Mesendoderm (in vitro differentiated cells): ENCODE measurements at regions not wholly inside any gene's neighbourhood (a gene's known extent, or its start where the extent isn't known, plus 50 kb on each side); places are given as distances from the start of the nearest gene placed in this dataset.

ENCODE experiments used
- DNase-seq: peaks from one replicate; pipeline ENCODE4 v3.0.0; 2013
- H2AK5ac ChIP-seq: 2 replicates; pipeline ENCODE4 v1.6.1; 2013; ENCODE audit warnings: low read length, inconsistent platforms
- H2BK120ac ChIP-seq: 2 replicates; pipeline ENCODE4 v1.6.1; 2013; ENCODE audit warnings: low read depth, mild to moderate bottlenecking, low read length, moderate library complexity, mixed read lengths
- H2BK15ac ChIP-seq: replicated peaks from 2 replicates; pipeline ENCODE4 v1.6.1; 2013; ENCODE audit warnings: low read depth, mild to moderate bottlenecking, moderate library complexity
- H2BK5ac ChIP-seq: 2 replicates; pipeline ENCODE4 v1.6.1; 2013; ENCODE audit warnings: low read length, inconsistent platforms
- H3K18ac ChIP-seq: 2 replicates; pipeline ENCODE4 v1.6.1; 2013; ENCODE audit warnings: mild to moderate bottlenecking, low read length, mixed read lengths
- H3K23ac ChIP-seq: one replicate; pipeline ENCODE4 v1.6.1; 2013; ENCODE audit warnings: low read length
- H3K27ac ChIP-seq: 2 replicates; pipeline ENCODE4 v1.5.1; 2013; ENCODE audit warnings: low read depth, mild to moderate bottlenecking, inconsistent platforms, low read length, moderate library complexity
- H3K27me3 ChIP-seq: 2 replicates; pipeline ENCODE4 v1.6.1; 2013; ENCODE audit warnings: low read length, control low read depth, mild to moderate bottlenecking, inconsistent platforms; ENCODE audit not compliant: insufficient read depth, poor library complexity
- H3K36me3 ChIP-seq: 2 replicates; pipeline ENCODE4 v1.6.1; 2013; ENCODE audit warnings: low read length, inconsistent platforms; ENCODE audit not compliant: control insufficient read depth, insufficient read depth
- H3K4ac ChIP-seq: one replicate; pipeline ENCODE4 v1.6.1; 2013; ENCODE audit warnings: low read depth, mild to moderate bottlenecking, low read length, moderate library complexity
- H3K4me1 ChIP-seq: 2 replicates; pipeline ENCODE4 v1.6.1; 2013; ENCODE audit warnings: low read depth, low read length, inconsistent platforms; ENCODE audit not compliant: control insufficient read depth
- H3K4me2 ChIP-seq: 2 replicates; pipeline ENCODE4 v1.6.1; 2013; ENCODE audit warnings: low read length
- H3K4me3 ChIP-seq: 2 replicates; pipeline ENCODE4 v1.5.1; 2013; ENCODE audit warnings: mild to moderate bottlenecking, low read length
- H3K56ac ChIP-seq: one replicate; pipeline ENCODE4 v1.6.1; 2013; ENCODE audit warnings: low read length
- H3K79me1 ChIP-seq: 2 replicates; pipeline ENCODE4 v1.6.1; 2013; ENCODE audit warnings: low read length, inconsistent platforms
- H3K79me2 ChIP-seq: 2 replicates; pipeline ENCODE4 v1.6.1; 2013; ENCODE audit warnings: mild to moderate bottlenecking, low read length; ENCODE audit not compliant: control insufficient read depth, insufficient read depth
- H3K9ac ChIP-seq: 2 replicates; pipeline ENCODE4 v1.6.1; 2013; ENCODE audit warnings: low read length, inconsistent platforms
- H4K5ac ChIP-seq: one replicate; pipeline ENCODE4 v1.6.1; 2013; ENCODE audit warnings: low read length
- H4K8ac ChIP-seq: one replicate; pipeline ENCODE4 v1.6.1; 2013; ENCODE audit warnings: low read depth, mild to moderate bottlenecking, control low read depth, low read length, moderate library complexity
- whole genome bisulfite sequencing: extraction: QIAGEN DNeasy Blood & Tissue Kit; methylation state at CpG from one replicate; pipeline ENCODE4 v1.1.7; 2013; ENCODE audit warnings: low lambda C conversion rate, missing lambda C conversion rate; ENCODE audit not compliant: insufficient coverage; ENCODE audit errors: extremely low coverage; 5-methylcytosine and 5-hydroxymethylcytosine counted together

DNA sequence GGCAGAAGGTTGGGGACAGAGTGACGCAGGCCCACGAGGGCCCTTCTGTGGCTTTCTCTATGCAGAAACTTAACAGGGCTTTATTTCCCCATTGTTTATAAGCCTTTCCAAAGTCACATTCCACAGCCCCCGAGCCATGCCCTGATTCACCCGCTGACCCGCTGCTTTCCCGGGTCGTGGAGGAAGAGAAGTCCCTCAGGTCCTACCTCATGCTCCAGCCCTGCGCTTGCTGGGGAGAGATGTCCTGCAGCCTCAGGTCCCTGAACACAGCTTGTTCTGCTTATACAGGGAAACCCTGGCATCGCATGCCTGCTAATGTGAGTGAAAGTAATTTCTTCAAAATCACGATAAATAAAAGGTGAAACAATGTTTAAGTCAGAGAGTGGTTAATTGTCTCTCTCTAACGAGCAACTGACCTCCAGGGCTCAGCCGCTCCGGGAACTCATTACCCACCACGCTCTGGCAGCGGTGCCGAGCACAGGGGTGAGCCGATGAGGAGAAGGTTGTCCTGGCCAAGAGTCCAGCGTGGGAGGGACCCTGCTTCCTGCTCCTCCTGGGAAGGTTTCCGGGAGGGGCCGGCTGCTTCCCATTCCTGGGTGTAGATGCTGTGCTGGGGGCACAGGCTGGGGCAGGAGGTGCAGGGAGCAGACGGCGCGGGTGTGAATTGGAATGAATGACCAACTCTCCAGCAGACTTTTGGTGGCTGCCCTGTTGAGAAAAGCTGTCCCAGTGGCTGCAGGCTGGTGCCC is 595.2 kb downstream of the BRD1 start:
- H3K79me1 ChIP-seq = no peaks in the 10 kb centered on the region
- H2BK15ac ChIP-seq = no peak overlapping the region
- no peaks in the 10 kb centered on the region for H3K27me3 ChIP-seq
- H4K5ac ChIP-seq = no peak overlapping the region
- H3K9ac ChIP-seq = no peak overlapping the region
- no peak overlapping the region for H3K56ac ChIP-seq
- no peak overlapping the region for H4K8ac ChIP-seq
- no peak overlapping the region for H3K23ac ChIP-seq
- WGBS = no CpG with 5 or more reads among the region's 23 CpGs
- no peak overlapping the region for H3K27ac ChIP-seq
- no peak overlapping the region for H2AK5ac ChIP-seq
- H3K4me2 ChIP-seq = no peak overlapping the region
- H2BK120ac ChIP-seq = no peak overlapping the region
- no peaks in the 10 kb centered on the region for H3K79me2 ChIP-seq
- no peak overlapping the region for H2BK5ac ChIP-seq
- H3K4me3 ChIP-seq = no peak overlapping the region
- H3K4me1 ChIP-seq = no peaks in the 10 kb centered on the region
- DNase-seq = no peak
- no peaks in the 10 kb centered on the region for H3K36me3 ChIP-seq
- no peak overlapping the region for H3K18ac ChIP-seq
- no peak overlapping the region for H3K4ac ChIP-seq

DNA sequence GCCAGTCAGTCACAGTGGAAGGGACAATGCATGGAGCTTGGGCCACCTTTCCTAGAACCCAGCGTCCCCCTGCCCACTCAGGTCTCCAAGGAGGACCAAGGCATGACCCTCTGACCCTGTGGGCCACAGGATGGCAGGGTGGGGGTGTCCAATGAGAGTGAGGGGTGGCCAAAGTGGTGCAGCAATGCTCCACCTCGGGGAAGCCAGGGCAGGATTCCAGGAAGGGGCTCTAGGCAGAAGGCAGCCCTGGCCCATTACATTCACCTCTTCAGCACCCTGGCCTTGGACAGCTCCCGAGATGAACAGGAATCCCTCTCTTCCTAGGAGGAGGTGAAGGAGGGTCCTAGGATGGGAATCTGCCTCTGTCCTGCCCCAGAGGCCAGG is 597.5 kb downstream of the BRD1 start:
- H3K4ac ChIP-seq = no peak overlapping the region
- no peak overlapping the region for H3K18ac ChIP-seq
- H4K8ac ChIP-seq = no peak overlapping the region
- no peak overlapping the region for H2BK5ac ChIP-seq
- H2BK120ac ChIP-seq = no peak overlapping the region
- no peak overlapping the region for H4K5ac ChIP-seq
- no peak overlapping the region for H2BK15ac ChIP-seq
- no peaks in the 10 kb centered on the region for H3K36me3 ChIP-seq
- no peak overlapping the region for H3K27ac ChIP-seq
- peak; percentile 63 for DNase-seq
- WGBS = no CpG with 5 or more reads among the region's 3 CpGs
- H3K23ac ChIP-seq = no peak overlapping the region
- H3K79me2 ChIP-seq = no peaks in the 10 kb centered on the region
- no peaks in the 10 kb centered on the region for H3K27me3 ChIP-seq
- H3K9ac ChIP-seq = no peak overlapping the region
- H3K79me1 ChIP-seq = no peaks in the 10 kb centered on the region
- no peaks in the 10 kb centered on the region for H3K4me1 ChIP-seq
- H3K4me2 ChIP-seq = no peak overlapping the region
- no peak overlapping the region for H3K56ac ChIP-seq
- no peak overlapping the region for H2AK5ac ChIP-seq
- H3K4me3 ChIP-seq = no peak overlapping the region

DNA sequence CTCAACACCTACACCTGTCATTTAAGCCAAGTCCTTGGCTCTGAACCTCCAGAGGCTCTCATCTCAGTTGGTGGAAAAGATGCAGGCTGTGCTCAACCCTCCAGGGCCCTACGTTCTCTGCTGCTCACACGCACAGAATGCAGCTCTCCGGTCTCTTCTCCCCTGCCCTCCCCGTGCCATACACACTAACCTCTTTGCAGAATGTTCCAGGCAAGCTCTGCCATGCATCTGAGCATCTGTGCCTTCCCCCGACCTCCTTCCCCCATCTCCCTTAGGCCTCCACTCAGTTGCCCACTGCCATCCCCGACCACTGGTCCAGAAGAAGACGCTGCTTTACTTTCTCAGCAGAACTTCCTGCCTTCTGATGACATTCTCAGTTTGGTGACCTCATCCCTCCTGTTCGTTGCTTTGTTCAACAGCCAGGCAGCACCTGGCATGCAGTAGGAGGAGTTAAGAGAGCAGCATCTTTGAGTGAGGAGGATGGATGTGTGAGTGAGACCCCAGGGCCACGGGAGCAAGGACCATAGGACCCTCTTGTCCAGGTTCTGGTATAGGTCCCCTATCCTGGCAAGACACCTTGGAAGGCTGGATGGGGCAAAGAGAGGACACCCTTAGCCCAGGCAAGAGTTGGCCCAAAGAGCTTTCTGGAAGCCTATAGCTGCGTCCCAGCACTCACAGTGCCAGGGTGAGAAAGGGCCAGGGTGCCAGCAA is 598.0 kb downstream of the BRD1 start:
- DNase-seq = no peak
- no CpG with 5 or more reads among the region's 10 CpGs for WGBS
- Histone ChIP-seq H3K36me3 (no peaks in the 10 kb centered on the region), H3K23ac (no peak overlapping the region), H3K4me1 (no peaks in the 10 kb centered on the region), H3K27me3 (no peaks in the 10 kb centered on the region), H2AK5ac (no peak overlapping the region), H3K4me3 (no peak overlapping the region), H3K4me2 (no peak overlapping the region), H4K5ac (no peak overlapping the region), H3K9ac (no peak overlapping the region), H2BK15ac (no peak overlapping the region), H3K27ac (no peak overlapping the region), H3K56ac (no peak overlapping the region), H3K18ac (no peak overlapping the region), H3K79me2 (no peaks in the 10 kb centered on the region), H2BK120ac (no peak overlapping the region), H3K79me1 (no peaks in the 10 kb centered on the region), H4K8ac (no peak overlapping the region), H3K4ac (no peak overlapping the region), H2BK5ac (no peak overlapping the region)

DNA sequence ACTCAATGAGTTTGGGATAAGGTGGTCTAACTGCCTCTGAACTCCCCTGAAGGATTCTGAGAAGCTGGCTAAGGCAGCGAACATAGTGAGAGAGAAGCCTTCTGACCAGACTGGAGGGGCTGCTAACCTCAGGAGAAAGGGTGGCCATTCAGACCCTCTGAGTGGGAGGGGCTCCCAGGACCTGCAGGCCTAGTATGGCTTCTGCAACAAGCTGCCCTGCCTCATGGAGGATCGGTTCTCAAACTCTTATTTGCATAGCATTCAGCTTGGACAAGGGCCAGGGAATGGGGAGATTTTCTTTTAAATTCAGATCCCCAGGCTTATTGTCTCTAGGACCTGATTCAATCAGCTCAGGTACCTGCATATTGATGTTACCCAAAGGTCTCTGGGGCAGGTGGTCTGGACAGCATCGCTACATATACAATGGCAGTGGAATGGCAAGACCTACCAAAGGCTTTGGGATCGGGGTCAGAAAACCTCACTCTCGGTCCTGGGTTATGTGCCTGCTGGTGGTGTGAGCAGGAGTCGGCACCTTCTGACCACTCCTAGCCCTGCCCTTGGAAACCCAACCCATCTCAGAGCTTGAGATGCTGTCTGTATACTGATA is 599.1 kb downstream of the BRD1 start:
- Histone ChIP-seq H2BK120ac (no peak overlapping the region), H2BK15ac (no peak overlapping the region), H3K4me3 (no peak overlapping the region), H2BK5ac (no peak overlapping the region), H3K18ac (no peak overlapping the region), H3K9ac (no peak overlapping the region), H3K27ac (no peak overlapping the region), H4K5ac (no peak overlapping the region), H3K27me3 (no peaks in the 10 kb centered on the region), H2AK5ac (no peak overlapping the region), H3K23ac (no peak overlapping the region), H4K8ac (no peak overlapping the region), H3K56ac (no peak overlapping the region), H3K4ac (no peak overlapping the region), H3K4me1 (no peaks in the 10 kb centered on the region), H3K4me2 (no peak overlapping the region), H3K36me3 (no peaks in the 10 kb centered on the region), H3K79me1 (no peaks in the 10 kb centered on the region), H3K79me2 (no peaks in the 10 kb centered on the region)
- WGBS = no CpG with 5 or more reads among the region's 6 CpGs
- no peak for DNase-seq

DNA sequence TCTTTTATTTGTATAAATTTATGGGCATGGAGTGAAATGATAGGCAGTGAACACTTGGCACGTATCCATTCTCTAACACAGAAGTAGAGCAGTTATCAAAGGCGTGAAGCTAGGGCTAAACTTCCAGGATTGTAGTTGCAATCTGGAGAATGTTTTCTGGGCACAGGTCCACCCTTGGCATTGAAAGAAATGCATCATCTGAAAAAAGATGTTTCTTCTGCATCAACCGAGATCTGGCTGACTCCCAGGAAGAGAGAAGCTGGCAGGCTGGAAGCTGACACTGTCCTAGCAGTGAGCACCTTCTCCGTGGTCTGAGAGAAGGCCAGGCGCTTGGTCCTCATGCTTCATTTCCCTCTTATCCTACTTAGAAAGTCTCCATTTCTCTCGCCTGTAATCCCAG is 600.0 kb downstream of the BRD1 start:
- Histone ChIP-seq H2BK120ac (no peak overlapping the region), H3K36me3 (no peaks in the 10 kb centered on the region), H3K79me1 (no peaks in the 10 kb centered on the region), H2AK5ac (no peak overlapping the region), H4K8ac (no peak overlapping the region), H3K4me2 (no peak overlapping the region), H3K27ac (no peak overlapping the region), H4K5ac (no peak overlapping the region), H2BK5ac (no peak overlapping the region), H3K9ac (no peak overlapping the region), H3K4ac (no peak overlapping the region), H3K79me2 (no peaks in the 10 kb centered on the region), H3K4me1 (no peaks in the 10 kb centered on the region), H3K4me3 (no peak overlapping the region), H3K18ac (no peak overlapping the region), H3K27me3 (no peaks in the 10 kb centered on the region), H3K23ac (no peak overlapping the region), H3K56ac (no peak overlapping the region), H2BK15ac (no peak overlapping the region)
- DNase-seq = no peak
- WGBS = no CpG with 5 or more reads among the region's 6 CpGs
